Upper lobe of right lung (tissue), 1 donor: ENCODE measurements at regions not wholly inside any gene's neighbourhood (a gene's known extent, or its start where the extent isn't known, plus 50 kb on each side); places are given as distances from the start of the nearest gene placed in this dataset.

ENCODE experiments used
- ATAC-seq: fragments of 200-7000 bp; cut with Tn5 transposase; one replicate; pipeline ENCODE4 v1.9.1; 2020; ENCODE audit warnings: mild to moderate bottlenecking, moderate library complexity
- DNase-seq: peaks from one replicate; pipeline ENCODE4 v3.0.0-alpha.2; 2020
- H3K27ac ChIP-seq: fragments of 200-600 bp; one replicate; pipeline ENCODE4 v1.8.0; 2022
- H3K27me3 ChIP-seq: fragments of 200-600 bp; one replicate; pipeline ENCODE4 v1.8.0; 2022; ENCODE audit warnings: mild to moderate bottlenecking
- H3K36me3 ChIP-seq: fragments of 200-600 bp; one replicate; pipeline ENCODE4 v1.8.0; 2022
- H3K4me1 ChIP-seq: fragments of 200-600 bp; one replicate; pipeline ENCODE4 v1.8.0; 2022
- H3K4me3 ChIP-seq: fragments of 200-600 bp; one replicate; pipeline ENCODE4 v1.8.0; 2022; ENCODE audit warnings: mild to moderate bottlenecking
- H3K9me3 ChIP-seq: fragments of 200-600 bp; one replicate; pipeline ENCODE4 v1.8.0; 2022
- intact Hi-C: fragments of 100-400 bp; cut with DNase I; formaldehyde crosslinking; loops from one replicate; pipeline ENCODE4 v1.11.0; 2022
- TF ChIP-seq, protein P1 (sequence below): fragments of 200-600 bp; IDR thresholded peaks from one replicate; pipeline ENCODE4 v1.8.0; 2022; ENCODE audit warnings: antibody characterized with exemption
- donor health status: DM: no; HTN: yes; CAD: no; lungs with severe emphysema.

DNA sequence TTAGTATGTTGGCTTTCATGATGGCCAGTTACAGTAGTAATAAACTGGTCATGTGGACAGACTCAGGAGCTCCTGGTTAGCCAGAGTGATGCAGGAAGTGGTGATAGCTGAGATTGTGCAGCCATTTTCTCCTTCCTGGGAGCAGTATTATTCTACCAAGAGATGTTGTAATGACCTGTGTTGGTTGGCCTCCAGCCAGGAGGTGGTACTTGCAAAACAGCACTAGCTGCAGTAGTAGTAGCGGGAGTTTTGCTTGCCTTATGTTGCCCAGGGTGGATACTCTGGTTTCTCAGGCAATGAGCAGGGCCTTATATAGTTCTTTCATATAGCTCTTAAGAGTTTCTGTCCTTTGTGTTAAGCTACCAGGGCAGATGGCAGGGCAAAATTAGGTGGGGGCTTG, 998.8 kb downstream of the GLUD2 start:
- Histone ChIP-seq H3K4me1 (no peaks in the 10 kb centered on the region), H3K4me3 (no peak overlapping the region), H3K27me3 (no peaks in the 10 kb centered on the region), H3K27ac (no peak overlapping the region), H3K36me3 (no peaks in the 10 kb centered on the region), H3K9me3 (no peaks in the 10 kb centered on the region)
- DNase-seq = no peak
- intact Hi-C loops = no loop called here
- TF ChIP-seq, protein P1, sequence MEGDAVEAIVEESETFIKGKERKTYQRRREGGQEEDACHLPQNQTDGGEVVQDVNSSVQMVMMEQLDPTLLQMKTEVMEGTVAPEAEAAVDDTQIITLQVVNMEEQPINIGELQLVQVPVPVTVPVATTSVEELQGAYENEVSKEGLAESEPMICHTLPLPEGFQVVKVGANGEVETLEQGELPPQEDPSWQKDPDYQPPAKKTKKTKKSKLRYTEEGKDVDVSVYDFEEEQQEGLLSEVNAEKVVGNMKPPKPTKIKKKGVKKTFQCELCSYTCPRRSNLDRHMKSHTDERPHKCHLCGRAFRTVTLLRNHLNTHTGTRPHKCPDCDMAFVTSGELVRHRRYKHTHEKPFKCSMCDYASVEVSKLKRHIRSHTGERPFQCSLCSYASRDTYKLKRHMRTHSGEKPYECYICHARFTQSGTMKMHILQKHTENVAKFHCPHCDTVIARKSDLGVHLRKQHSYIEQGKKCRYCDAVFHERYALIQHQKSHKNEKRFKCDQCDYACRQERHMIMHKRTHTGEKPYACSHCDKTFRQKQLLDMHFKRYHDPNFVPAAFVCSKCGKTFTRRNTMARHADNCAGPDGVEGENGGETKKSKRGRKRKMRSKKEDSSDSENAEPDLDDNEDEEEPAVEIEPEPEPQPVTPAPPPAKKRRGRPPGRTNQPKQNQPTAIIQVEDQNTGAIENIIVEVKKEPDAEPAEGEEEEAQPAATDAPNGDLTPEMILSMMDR = no peak
- no peak for ATAC-seq

DNA sequence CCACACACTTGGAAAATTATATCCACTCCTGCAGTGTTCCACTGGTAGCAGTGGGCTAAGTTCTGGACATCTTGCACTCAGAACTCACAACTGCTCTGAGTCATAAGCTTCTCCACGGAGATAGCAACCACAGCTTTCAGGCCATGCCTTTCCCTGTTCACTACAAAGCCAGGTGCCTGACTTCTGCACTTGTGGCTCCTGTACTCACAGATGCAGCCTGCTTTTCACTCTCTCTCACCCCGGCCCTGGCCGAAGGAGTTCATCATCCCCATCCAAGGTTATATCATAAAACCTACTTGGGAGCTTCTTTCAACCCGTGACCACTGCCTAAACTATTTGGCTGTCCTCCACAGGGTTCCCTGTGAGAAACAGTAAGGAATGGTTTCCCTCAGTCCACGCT, 999.4 kb downstream of the GLUD2 start:
- ATAC-seq = no peak
- H3K4me1 ChIP-seq = no peaks in the 10 kb centered on the region
- intact Hi-C loops = no loop called here
- no peaks in the 10 kb centered on the region for H3K36me3 ChIP-seq
- TF ChIP-seq, protein P1 = no peak
- no peak overlapping the region for H3K4me3 ChIP-seq
- no peak for DNase-seq
- no peaks in the 10 kb centered on the region for H3K27me3 ChIP-seq
- H3K9me3 ChIP-seq = no peaks in the 10 kb centered on the region
- H3K27ac ChIP-seq = no peak overlapping the region

DNA sequence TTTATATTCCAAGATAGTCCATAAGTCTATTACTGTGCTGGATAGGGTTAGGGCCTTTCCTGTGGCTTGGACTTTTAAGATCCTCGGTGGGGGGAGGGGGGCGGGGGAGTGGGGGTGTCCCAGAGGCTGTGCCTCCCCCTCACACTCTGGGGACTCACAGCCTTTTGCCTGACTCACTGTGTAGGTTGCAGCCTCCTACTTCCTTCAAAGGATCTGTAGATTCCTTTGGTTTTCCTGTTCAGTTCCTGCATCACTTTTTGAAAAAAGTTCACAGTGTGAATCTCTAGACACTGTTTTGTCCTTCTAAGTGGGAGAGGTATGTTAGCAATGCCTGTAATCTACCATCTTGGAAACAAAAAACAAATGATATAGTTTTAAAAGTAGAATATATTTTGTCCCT, 999.9 kb downstream of the GLUD2 start:
- H3K27me3 ChIP-seq = no peaks in the 10 kb centered on the region
- DNase-seq = no peak
- no peaks in the 10 kb centered on the region for H3K36me3 ChIP-seq
- ATAC-seq = no peak
- intact Hi-C loops = no loop called here
- H3K4me1 ChIP-seq = no peaks in the 10 kb centered on the region
- TF ChIP-seq, protein P1 = no peak
- no peak overlapping the region for H3K4me3 ChIP-seq
- no peak overlapping the region for H3K27ac ChIP-seq
- no peaks in the 10 kb centered on the region for H3K9me3 ChIP-seq

DNA sequence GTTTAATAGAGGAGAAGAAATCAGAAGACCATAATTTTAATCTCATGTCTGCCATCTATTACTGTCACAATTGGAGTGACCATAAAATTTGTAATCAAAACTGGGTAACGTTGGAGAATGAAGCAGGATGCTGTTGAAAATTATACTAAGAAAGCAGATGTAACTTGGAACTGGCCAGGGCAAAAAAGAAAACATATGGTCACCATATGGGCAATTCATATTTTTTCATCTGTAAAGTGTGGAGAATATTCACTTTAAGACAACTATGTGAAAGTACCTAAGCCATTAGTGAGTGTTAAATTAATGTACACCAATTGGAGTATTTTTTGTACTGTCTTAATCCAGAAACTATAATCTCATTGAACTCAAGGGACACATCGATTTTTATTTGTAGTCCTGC, 1008.0 kb downstream of the GLUD2 start:
- no peak for DNase-seq
- intact Hi-C loops = no loop called here
- Histone ChIP-seq H3K27me3 (no peaks in the 10 kb centered on the region), H3K4me1 (no peaks in the 10 kb centered on the region), H3K27ac (no peak overlapping the region), H3K4me3 (no peak overlapping the region), H3K36me3 (no peaks in the 10 kb centered on the region), H3K9me3 (no peaks in the 10 kb centered on the region)
- ATAC-seq = no peak
- TF ChIP-seq, protein P1 = no peak

DNA sequence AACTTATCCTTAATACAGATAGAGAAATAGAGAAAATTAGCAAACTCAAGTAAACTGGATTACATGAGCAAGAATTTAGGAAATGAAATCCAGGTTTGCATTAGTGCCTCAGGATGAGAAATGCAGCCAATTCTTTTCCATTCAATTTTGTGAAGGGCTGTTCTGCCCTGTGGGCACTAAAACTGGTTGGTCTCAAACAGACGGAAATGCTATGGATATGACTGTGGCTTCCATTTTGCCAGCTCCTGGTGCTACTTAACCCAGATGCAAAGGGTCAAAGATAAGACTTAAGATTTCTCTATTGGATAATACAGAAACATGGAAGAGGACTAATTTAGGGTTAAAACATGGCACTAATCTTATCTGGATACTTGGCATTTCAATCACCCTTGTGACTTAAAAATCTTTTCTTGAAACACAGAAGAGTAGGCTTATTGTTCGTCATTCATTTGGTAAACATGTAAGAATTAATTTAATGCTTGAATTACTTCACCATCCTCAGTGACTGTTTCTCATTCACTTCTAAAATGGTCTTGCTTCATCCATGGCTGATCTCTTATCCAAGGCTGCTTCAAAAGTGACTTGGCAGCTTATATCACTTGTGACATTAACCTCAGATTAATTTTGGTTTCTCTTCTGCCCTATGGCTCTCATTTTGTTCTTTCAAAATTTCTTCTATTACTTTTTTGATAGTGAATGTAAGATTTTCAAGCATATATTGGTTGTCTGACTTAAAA, 1008.7 kb downstream of the GLUD2 start:
- H3K27me3 ChIP-seq = no peaks in the 10 kb centered on the region
- ATAC-seq (no peak), DNase-seq (no peak)
- TF ChIP-seq, protein P1 = no peak
- H3K27ac ChIP-seq = no peak overlapping the region
- intact Hi-C loops = no loop called here
- no peaks in the 10 kb centered on the region for H3K36me3 ChIP-seq
- H3K9me3 ChIP-seq = no peaks in the 10 kb centered on the region
- H3K4me3 ChIP-seq = no peak overlapping the region
- no peaks in the 10 kb centered on the region for H3K4me1 ChIP-seq

DNA sequence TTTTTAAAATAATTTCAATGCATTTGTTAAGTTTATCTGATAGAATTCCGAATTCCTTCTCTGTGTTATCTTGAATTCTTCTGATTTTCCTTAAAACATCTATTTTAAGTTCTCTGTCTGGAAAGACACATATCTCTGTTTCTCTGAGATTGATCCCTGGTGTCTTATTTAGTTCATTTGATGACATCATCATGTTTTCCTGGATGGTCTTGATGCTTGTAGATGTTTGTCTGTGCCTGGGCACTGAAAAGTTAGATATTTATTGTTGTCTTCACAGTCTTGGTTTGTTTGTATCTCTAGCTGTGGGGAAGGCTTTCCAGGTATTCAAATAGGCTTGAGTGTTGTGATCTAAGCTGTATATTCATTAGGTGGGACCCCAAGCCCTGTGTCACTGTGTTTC, 1028.8 kb downstream of the GLUD2 start:
- intact Hi-C loops = no loop called here
- H3K4me1 ChIP-seq = no peaks in the 10 kb centered on the region
- H3K9me3 ChIP-seq = no peaks in the 10 kb centered on the region
- ATAC-seq (no peak), DNase-seq (no peak)
- TF ChIP-seq, protein P1 = no peak
- H3K27me3 ChIP-seq = no peaks in the 10 kb centered on the region
- no peak overlapping the region for H3K4me3 ChIP-seq
- H3K36me3 ChIP-seq = no peaks in the 10 kb centered on the region
- H3K27ac ChIP-seq = no peak overlapping the region
